Parathyroid adenoma (tissue), 2 donors: ENCODE measurements at regions not wholly inside any gene's neighbourhood (a gene's known extent, or its start where the extent isn't known, plus 50 kb on each side); places are given as distances from the start of the nearest gene placed in this dataset.

Experiments used
- H2AFZ ChIP-seq: fragments of 300-600 bp; sonication (generic); one replicate; pipeline ENCODE4 v1.7.0; 2017; ENCODE audit warnings: antibody characterized with exemption, mild to moderate bottlenecking
- H3K27ac ChIP-seq: fragments of 300-600 bp; sonication (generic); one replicate; pipeline ENCODE4 v1.7.0; 2017
- H3K27me3 ChIP-seq: fragments of 300-600 bp; sonication (generic); one replicate; pipeline ENCODE4 v1.7.0; 2017; ENCODE audit warnings: low read length; ENCODE audit not compliant: control insufficient read depth, insufficient read depth
- H3K36me3 ChIP-seq: fragments of 300-600 bp; sonication (generic); one replicate; pipeline ENCODE4 v1.7.0; 2017; ENCODE audit warnings: low read length; ENCODE audit not compliant: control insufficient read depth, insufficient read depth
- H3K4me1 ChIP-seq: fragments of 300-600 bp; sonication (generic); one replicate; pipeline ENCODE4 v1.7.0; 2017; ENCODE audit warnings: control low read depth
- H3K4me2 ChIP-seq: fragments of 300-600 bp; sonication (generic); one replicate; pipeline ENCODE4 v1.7.0; 2017; ENCODE audit warnings: low read length
- H3K4me3 ChIP-seq: fragments of 300-600 bp; sonication (generic); one replicate; pipeline ENCODE4 v1.7.0; 2017; ENCODE audit warnings: low read depth, low read length
- H3K79me2 ChIP-seq: fragments of 300-600 bp; sonication (generic); one replicate; pipeline ENCODE4 v1.7.0; 2017; ENCODE audit warnings: control low read depth
- H3K9ac ChIP-seq: fragments of 300-600 bp; sonication (generic); one replicate; pipeline ENCODE4 v1.7.0; 2017; ENCODE audit warnings: mild to moderate bottlenecking
- H3K9me3 ChIP-seq: fragments of 300-600 bp; sonication (generic); one replicate; pipeline ENCODE4 v1.7.0; 2017; ENCODE audit warnings: low read length; ENCODE audit not compliant: control insufficient read depth
- TF ChIP-seq, protein P1 (sequence below): fragments of 300-600 bp; sonication (generic); IDR thresholded peaks from one replicate; pipeline ENCODE4 v1.7.0; 2017; ENCODE audit warnings: antibody characterized with exemption, mild to moderate bottlenecking
- donor health status: primary hyperparathyroidism.

- no peaks in the 10 kb centered on the region for H3K27me3 ChIP-seq
Observed at GRCh38 chr4:72974694-72975487, 94.6 kb downstream of the COX18 start.

DNA sequence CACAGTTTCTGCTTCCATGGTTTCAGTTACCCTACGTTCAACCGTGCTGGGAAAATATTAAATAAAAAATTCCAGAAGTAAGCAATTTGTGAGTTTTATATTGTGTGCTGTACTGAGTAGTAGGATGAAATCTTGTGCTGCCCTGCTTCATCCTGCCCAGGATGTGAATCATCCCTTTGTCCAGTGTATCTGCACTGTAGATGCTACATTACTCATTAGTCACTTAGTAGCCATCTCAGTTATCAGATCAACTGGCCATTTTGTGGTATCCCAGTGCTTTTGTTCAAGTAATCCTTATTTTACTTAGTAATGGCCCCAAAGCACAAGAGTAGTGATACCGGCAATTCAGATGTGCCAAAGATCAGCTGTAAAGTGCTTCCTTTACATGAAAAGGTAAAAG, 97.9 kb downstream of the COX18 start:
- TF ChIP-seq, protein P1, sequence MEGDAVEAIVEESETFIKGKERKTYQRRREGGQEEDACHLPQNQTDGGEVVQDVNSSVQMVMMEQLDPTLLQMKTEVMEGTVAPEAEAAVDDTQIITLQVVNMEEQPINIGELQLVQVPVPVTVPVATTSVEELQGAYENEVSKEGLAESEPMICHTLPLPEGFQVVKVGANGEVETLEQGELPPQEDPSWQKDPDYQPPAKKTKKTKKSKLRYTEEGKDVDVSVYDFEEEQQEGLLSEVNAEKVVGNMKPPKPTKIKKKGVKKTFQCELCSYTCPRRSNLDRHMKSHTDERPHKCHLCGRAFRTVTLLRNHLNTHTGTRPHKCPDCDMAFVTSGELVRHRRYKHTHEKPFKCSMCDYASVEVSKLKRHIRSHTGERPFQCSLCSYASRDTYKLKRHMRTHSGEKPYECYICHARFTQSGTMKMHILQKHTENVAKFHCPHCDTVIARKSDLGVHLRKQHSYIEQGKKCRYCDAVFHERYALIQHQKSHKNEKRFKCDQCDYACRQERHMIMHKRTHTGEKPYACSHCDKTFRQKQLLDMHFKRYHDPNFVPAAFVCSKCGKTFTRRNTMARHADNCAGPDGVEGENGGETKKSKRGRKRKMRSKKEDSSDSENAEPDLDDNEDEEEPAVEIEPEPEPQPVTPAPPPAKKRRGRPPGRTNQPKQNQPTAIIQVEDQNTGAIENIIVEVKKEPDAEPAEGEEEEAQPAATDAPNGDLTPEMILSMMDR: no peak

More at GRCh38 chr4:72974694-72975487, 94.6 kb downstream of the COX18 start:
- TF ChIP-seq, protein P1: no peak
- no peaks in the 10 kb centered on the region for H3K79me2 ChIP-seq
- H3K4me3 ChIP-seq: no peak overlapping the region
- no peaks in the 10 kb centered on the region for H3K36me3 ChIP-seq
- H3K27ac ChIP-seq: no peak overlapping the region
- no peak overlapping the region for H3K9ac ChIP-seq
- no peaks in the 10 kb centered on the region for H3K4me1 ChIP-seq
- H3K9me3 ChIP-seq: no peaks in the 10 kb centered on the region
- H2AFZ ChIP-seq: no peak overlapping the region
- no peak overlapping the region for H3K4me2 ChIP-seq

DNA sequence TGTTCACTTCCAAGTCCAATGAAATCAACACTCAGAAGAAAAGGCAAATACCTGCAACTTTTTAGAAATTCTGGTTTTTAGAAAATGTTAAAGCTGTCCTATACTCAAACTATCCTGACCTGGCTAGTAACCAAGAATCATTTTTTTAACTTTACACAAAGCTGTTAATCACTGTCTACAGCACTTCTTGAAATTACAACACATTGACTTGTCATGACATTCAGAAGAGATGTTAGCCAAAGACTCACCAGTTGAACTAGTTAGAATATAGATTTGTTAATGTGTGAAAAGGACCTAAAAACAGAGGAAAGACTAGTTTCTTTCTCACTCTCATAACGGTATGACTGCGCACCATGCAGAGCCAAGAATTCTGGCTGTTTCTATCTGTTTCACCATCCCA, 98.8 kb downstream of the COX18 start:
- Histone ChIP-seq H2AFZ (no peak overlapping the region), H3K27me3 (no peaks in the 10 kb centered on the region), H3K27ac (no peak overlapping the region), H3K9ac (no peak overlapping the region), H3K36me3 (no peaks in the 10 kb centered on the region), H3K9me3 (no peaks in the 10 kb centered on the region), H3K4me1 (no peaks in the 10 kb centered on the region), H3K4me2 (no peak overlapping the region), H3K4me3 (no peak overlapping the region), H3K79me2 (no peaks in the 10 kb centered on the region)
- TF ChIP-seq, protein P1: no peak

More for the DNA sequence above, 97.9 kb downstream of the COX18 start:
- Histone ChIP-seq H3K4me2 (no peak overlapping the region), H3K4me1 (no peaks in the 10 kb centered on the region), H3K79me2 (no peaks in the 10 kb centered on the region), H3K9me3 (no peaks in the 10 kb centered on the region), H3K27me3 (no peaks in the 10 kb centered on the region), H3K27ac (no peak overlapping the region), H3K36me3 (no peaks in the 10 kb centered on the region), H3K4me3 (no peak overlapping the region), H2AFZ (no peak overlapping the region), H3K9ac (no peak overlapping the region)

DNA sequence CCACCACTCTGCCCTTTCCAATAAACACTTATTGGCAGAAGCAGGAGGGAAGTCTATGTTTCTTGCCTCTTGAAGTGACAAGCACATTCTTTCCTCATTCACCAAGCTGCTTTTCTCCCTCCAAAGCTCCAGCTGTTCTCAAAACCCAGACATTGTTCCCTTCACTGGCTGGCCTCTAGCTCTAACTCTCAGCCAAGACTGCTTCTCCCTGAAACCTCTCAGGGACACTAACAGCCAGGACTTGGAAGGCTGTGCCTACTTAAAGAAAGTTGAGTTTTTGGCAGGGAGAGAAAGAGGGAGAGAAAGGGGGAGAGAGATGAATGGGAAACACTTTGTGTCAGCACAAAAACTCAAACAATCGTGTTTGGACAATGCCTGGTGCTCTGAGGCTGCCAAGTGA, 99.5 kb downstream of the COX18 start:
- Histone ChIP-seq H3K4me1 (no peaks in the 10 kb centered on the region), H3K79me2 (no peaks in the 10 kb centered on the region), H3K9me3 (no peaks in the 10 kb centered on the region), H3K36me3 (no peaks in the 10 kb centered on the region), H3K4me3 (no peak overlapping the region), H2AFZ (no peak overlapping the region), H3K9ac (no peak overlapping the region), H3K27ac (no peak overlapping the region), H3K27me3 (no peaks in the 10 kb centered on the region), H3K4me2 (no peak overlapping the region)
- TF ChIP-seq, protein P1: no peak

GRCh38 chr4:72966652-72967051, 102.9 kb downstream of the COX18 start:
- H3K27me3 ChIP-seq: no peaks in the 10 kb centered on the region
- no peak overlapping the region for H3K27ac ChIP-seq
- H2AFZ ChIP-seq: no peak overlapping the region
- H3K4me2 ChIP-seq: no peak overlapping the region
- no peaks in the 10 kb centered on the region for H3K79me2 ChIP-seq
- H3K36me3 ChIP-seq: no peaks in the 10 kb centered on the region
- no peaks in the 10 kb centered on the region for H3K9me3 ChIP-seq
- no peaks in the 10 kb centered on the region for H3K4me1 ChIP-seq
- TF ChIP-seq, protein P1: no peak
- no peak overlapping the region for H3K4me3 ChIP-seq
- H3K9ac ChIP-seq: no peak overlapping the region
